HL-60 (cell line): ENCODE measurements at regions not wholly inside any gene's neighbourhood (a gene's known extent, or its start where the extent isn't known, plus 50 kb on each side); places are given as distances from the start of the nearest gene placed in this dataset.

ENCODE experiments used
- DNase-seq, 2 experiments: peaks; one replicate each; pipeline ENCODE4 v3.0.0-alpha.2; 2010 to 2020; ENCODE audit warnings: low read depth in 1 of 2, low spot score in 1 of 2
- H3K27ac ChIP-seq: fragments of 250-450 bp; sonication (Bioruptor Pico); replicated peaks from 2 replicates; pipeline ENCODE4 v1.5.1; 2020; ENCODE audit warnings: mild to moderate bottlenecking, moderate library complexity
- H3K27me3 ChIP-seq: fragments of 250-450 bp; sonication (Bioruptor Pico); 2 replicates; pipeline ENCODE4 v1.5.1; 2021; ENCODE audit warnings: mild to moderate bottlenecking, moderate library complexity; ENCODE audit not compliant: insufficient read depth, poor library complexity, severe bottlenecking
- H3K4me3 ChIP-seq: replicated peaks from 2 replicates; pipeline ENCODE4 v1.5.1; 2011; ENCODE audit warnings: mild to moderate bottlenecking, control low read depth, low read length; ENCODE audit not compliant: insufficient read depth
- CTCF ChIP-seq: IDR thresholded peaks from one replicate; pipeline ENCODE4 v1.5.1; 2011; ENCODE audit warnings: low read length, control low read depth, inconsistent platforms; ENCODE audit not compliant: insufficient read depth
- GABPA ChIP-seq: IDR thresholded peaks from 2 replicates; pipeline ENCODE4 v1.6.1; 2012; ENCODE audit warnings: low read depth
- POLR2AphosphoS5 ChIP-seq: IDR thresholded peaks from 2 replicates; pipeline ENCODE4 v1.6.1; 2012; ENCODE audit warnings: low read depth
- REST ChIP-seq: IDR thresholded peaks from 2 replicates; pipeline ENCODE4 v1.6.1; 2012; ENCODE audit warnings: low read depth; ENCODE audit not compliant: insufficient replicate concordance
- SPI1 ChIP-seq: IDR thresholded peaks from 2 replicates; pipeline ENCODE4 v1.6.1; 2012; ENCODE audit warnings: low read depth, mild to moderate bottlenecking, borderline replicate concordance

GRCh38 chr1:82710091-82710490 lies 909.4 kb downstream of the ADGRL2 start:
- Histone ChIP-seq H3K27me3 (no peaks in the 10 kb centered on the region), H3K27ac (no peak overlapping the region), H3K4me3 (no peak overlapping the region)
- TF ChIP-seq POLR2AphosphoS5 (no peak), CTCF (no peak), GABPA (no peak), SPI1 (no peak), REST (no peak)
- no peak for DNase-seq

DNA sequence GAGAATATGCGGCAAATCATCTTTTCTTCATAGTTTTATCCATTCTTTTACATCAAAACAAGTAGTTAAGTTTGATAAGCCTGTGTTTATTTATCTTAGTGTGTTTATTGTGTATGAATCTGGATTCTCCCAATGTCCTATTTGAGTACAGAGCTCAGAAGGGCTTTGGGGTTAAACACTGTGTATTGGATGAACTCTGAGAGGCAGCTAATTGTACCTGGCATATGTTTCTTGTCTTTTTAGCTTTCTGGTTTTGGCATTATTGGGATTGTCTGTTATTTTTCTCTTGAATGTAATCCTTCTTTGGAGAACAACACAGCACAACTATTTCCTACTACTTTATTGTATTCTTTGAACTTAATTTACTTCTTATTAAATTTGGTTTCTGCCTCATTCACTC lies 906.9 kb downstream of the ADGRL2 start:
- no peak for TF ChIP-seq SPI1
- TF ChIP-seq CTCF = no peak
- no peak for TF ChIP-seq REST
- no peak overlapping the region for H3K27ac ChIP-seq
- no peak overlapping the region for H3K4me3 ChIP-seq
- DNase-seq = no peak
- H3K27me3 ChIP-seq = no peaks in the 10 kb centered on the region

GRCh38 chr1:82706741-82707140 lies 906.0 kb downstream of the ADGRL2 start:
- H3K4me3 ChIP-seq = no peak overlapping the region
- DNase-seq = no peak
- no peak for TF ChIP-seq REST
- no peak for TF ChIP-seq POLR2AphosphoS5
- no peak for TF ChIP-seq SPI1
- TF ChIP-seq CTCF = no peak
- no peak for TF ChIP-seq GABPA
- H3K27me3 ChIP-seq = no peaks in the 10 kb centered on the region
- H3K27ac ChIP-seq = no peak overlapping the region
